Esophagus squamous epithelium (tissue), 5 donors: ENCODE measurements at regions not wholly inside any gene's neighbourhood (a gene's known extent, or its start where the extent isn't known, plus 50 kb on each side); places are given as distances from the start of the nearest gene placed in this dataset.

ENCODE experiments used
- DNase-seq: peaks from one replicate; lab custom pipeline; 2025; lab: John Stamatoyannopoulos, UW
- H3K27ac ChIP-seq, 4 donors: fragments of 200-600 bp; sonication (generic); one replicate each; pipeline ENCODE4 v1.5.1; 2016 to 2019; ENCODE audit warnings: mild to moderate bottlenecking in 1 of 4
- H3K27me3 ChIP-seq, 4 donors: fragments of 200-600 bp; sonication (generic); 1 replicate in 3 of 4; 2 replicates in 1 of 4; pipeline versions ENCODE4 v1.5.1 to v1.6.0; 2017 to 2021; ENCODE audit warnings: antibody characterized with exemption in 1 of 4
- H3K36me3 ChIP-seq, 3 donors: fragments of 200-600 bp; sonication (generic); one replicate each; pipeline ENCODE4 v1.5.1; 2016 to 2019
- H3K4me1 ChIP-seq, 3 donors: fragments of 200-600 bp; sonication (generic); one replicate each; pipeline ENCODE4 v1.5.1; 2017 to 2019
- H3K4me3 ChIP-seq, 4 donors: fragments of 200-600 bp; sonication (generic); 1 replicate in 3 of 4; 2 replicates in 1 of 4; pipeline ENCODE4 v1.5.1; 2016 to 2019; ENCODE audit warnings: mild to moderate bottlenecking in 2 of 4, moderate library complexity in 1 of 4
- H3K9me3 ChIP-seq, 3 donors: fragments of 200-600 bp; sonication (generic); one replicate each; pipeline ENCODE4 v1.5.1; 2016 to 2019
- POLR2A ChIP-seq, 4 donors: fragments of 450-650 bp; IDR thresholded peaks; one replicate each; pipeline ENCODE4 v1.6.1; 2017; ENCODE audit warnings: antibody characterized with exemption in 4 of 4, mild to moderate bottlenecking in 4 of 4, moderate library complexity in 3 of 4
- WGBS, 2 donors: methylation state at CpG; one replicate each; pipeline ENCODE4 v1.1.5; 2018; 5-methylcytosine and 5-hydroxymethylcytosine counted together
- intact Hi-C: fragments of 100-400 bp; cut with DNase I; formaldehyde crosslinking; loops from one replicate; pipeline ENCODE4 v1.15.0; 2022
- TF ChIP-seq, protein P1 (sequence below), 6 experiments: fragments of 450-650 bp in 4 of 6; fragments of 200-600 bp in 2 of 6; sonication (generic) in 2 of 6; IDR thresholded peaks; one replicate each; pipeline ENCODE4 v1.5.1; 2016 to 2019; ENCODE audit warnings: antibody characterized with exemption in 6 of 6, mild to moderate bottlenecking in 4 of 6, moderate library complexity in 4 of 6
- donor health status: DM: yes; HTN: yes; CAD: no.

DNA sequence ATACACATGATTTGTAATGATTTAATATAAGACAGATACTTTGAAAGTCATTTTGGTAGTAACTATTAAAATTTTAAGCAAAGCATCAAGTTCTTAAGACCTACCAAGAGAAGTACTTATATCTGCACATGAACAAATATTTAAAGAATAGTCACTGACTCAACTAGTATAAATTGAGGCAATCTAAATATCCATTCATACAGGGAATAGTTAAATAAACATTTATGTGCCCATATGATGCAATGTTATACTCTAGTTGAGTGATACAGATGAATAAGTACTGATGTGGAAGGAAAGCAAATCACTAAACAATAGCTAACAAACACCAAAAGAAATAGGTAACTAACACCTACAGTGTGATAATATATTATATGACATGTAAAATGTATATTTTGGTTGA, 527.7 kb downstream of the EPHA3 start:
- Histone ChIP-seq H3K4me1 (no peaks in the 10 kb centered on the region), H3K9me3 (no peaks in the 10 kb centered on the region), H3K27ac (no peak overlapping the region), H3K36me3 (no peaks in the 10 kb centered on the region), H3K4me3 (no peak overlapping the region), H3K27me3 (no peaks in the 10 kb centered on the region)
- intact Hi-C loops, result no loop called here
- DNase-seq, result no peak
- TF ChIP-seq POLR2A (IDR thresholded peaks at IDR 0.05), result no peak
- TF ChIP-seq, protein P1, sequence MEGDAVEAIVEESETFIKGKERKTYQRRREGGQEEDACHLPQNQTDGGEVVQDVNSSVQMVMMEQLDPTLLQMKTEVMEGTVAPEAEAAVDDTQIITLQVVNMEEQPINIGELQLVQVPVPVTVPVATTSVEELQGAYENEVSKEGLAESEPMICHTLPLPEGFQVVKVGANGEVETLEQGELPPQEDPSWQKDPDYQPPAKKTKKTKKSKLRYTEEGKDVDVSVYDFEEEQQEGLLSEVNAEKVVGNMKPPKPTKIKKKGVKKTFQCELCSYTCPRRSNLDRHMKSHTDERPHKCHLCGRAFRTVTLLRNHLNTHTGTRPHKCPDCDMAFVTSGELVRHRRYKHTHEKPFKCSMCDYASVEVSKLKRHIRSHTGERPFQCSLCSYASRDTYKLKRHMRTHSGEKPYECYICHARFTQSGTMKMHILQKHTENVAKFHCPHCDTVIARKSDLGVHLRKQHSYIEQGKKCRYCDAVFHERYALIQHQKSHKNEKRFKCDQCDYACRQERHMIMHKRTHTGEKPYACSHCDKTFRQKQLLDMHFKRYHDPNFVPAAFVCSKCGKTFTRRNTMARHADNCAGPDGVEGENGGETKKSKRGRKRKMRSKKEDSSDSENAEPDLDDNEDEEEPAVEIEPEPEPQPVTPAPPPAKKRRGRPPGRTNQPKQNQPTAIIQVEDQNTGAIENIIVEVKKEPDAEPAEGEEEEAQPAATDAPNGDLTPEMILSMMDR (IDR thresholded peaks at IDR 0.05), result no peak

DNA sequence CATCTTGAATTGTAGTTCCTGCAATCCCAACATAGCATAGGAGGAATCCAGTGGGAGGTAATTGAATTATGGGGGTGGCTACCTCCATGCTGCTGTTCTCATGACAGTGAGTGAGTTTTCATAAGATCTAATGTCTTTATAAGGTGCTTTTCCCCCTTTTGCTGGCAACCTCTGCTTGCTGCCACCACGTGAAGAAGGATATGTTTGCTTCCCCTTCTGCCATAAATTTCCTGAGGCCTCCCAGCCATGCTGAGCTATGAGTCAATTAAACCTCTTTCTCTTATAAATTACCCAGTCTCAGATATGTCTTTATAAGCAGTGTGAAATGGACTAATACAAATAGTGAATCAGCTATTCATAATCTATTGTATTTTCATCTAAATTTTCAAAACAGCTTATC, 537.3 kb downstream of the EPHA3 start:
- Histone ChIP-seq H3K9me3 (no peaks in the 10 kb centered on the region), H3K4me3 (no peak overlapping the region), H3K27ac (no peak overlapping the region), H3K36me3 (no peaks in the 10 kb centered on the region), H3K27me3 (no peaks in the 10 kb centered on the region), H3K4me1 (no peaks in the 10 kb centered on the region)
- no peak for DNase-seq
- WGBS, 2 donors, result 29 to 40% methylated on average over 1 of the region's 1 CpG
- TF ChIP-seq POLR2A (IDR thresholded peaks at IDR 0.05), result no peak
- TF ChIP-seq, protein P1 (IDR thresholded peaks at IDR 0.05), result no peak
- intact Hi-C loops, result no loop called here

DNA sequence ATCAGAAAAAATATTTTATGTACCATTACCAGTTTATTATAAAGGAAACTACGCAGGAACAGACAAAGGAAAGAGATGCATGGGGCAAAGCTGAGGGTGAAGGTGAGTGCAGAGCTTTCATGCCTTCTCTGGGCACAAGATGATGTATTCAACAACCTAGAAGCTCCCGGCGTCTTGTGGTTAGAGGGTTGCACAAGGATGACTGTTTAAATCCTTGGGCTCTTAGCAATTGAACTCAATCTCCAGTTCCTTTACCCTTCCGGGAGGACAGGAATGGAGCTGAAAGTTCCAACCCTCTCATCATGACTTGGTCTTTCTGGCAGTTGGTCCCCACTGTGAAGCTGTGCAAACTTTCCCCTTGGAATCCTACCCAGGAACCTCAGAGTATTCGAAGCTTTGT, 542.0 kb downstream of the EPHA3 start:
- Histone ChIP-seq H3K4me3 (no peak overlapping the region), H3K27ac (no peak overlapping the region), H3K36me3 (no peaks in the 10 kb centered on the region), H3K27me3 (no peaks in the 10 kb centered on the region), H3K4me1 (no peaks in the 10 kb centered on the region), H3K9me3 (no peaks in the 10 kb centered on the region)
- no peak for TF ChIP-seq POLR2A (IDR thresholded peaks at IDR 0.05)
- TF ChIP-seq, protein P1 (IDR thresholded peaks at IDR 0.05), result no peak
- DNase-seq, result no peak
- intact Hi-C loops, result no loop called here
- WGBS, 2 donors, result 80 to 92% methylated on average over 5 of the region's 5 CpGs

DNA sequence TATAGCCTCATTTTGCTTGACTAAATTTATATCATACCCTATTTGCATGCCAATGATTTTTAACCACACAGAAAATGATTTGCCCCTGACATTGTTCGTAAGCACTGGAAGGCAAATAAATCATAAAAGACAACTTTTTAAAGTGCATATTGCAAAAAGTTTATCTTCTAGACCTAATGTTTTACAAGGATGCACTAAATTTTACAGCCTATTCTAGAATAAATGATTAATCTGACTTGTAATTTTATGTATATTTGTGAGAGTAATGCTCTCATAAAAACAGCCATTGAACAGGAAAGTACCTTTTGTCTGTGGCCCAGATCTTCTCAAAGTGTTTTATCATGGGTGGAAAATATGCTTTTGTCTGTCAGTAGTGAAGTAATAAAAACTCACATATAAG, 546.6 kb downstream of the EPHA3 start:
- Histone ChIP-seq H3K4me3 (no peak overlapping the region), H3K36me3 (no peaks in the 10 kb centered on the region), H3K9me3 (peaks cover 0 to 7% (median 0%) of the 10 kb centered on the region in 3 donors), H3K4me1 (no peaks in the 10 kb centered on the region), H3K27ac (no peak overlapping the region), H3K27me3 (no peaks in the 10 kb centered on the region)
- DNase-seq, result no peak
- TF ChIP-seq, protein P1 (IDR thresholded peaks at IDR 0.05), result no peak
- no peak for TF ChIP-seq POLR2A (IDR thresholded peaks at IDR 0.05)
- 48 to 74% methylated on average over 1 of the region's 1 CpG for WGBS, 2 donors
- intact Hi-C loops, result no loop called here

DNA sequence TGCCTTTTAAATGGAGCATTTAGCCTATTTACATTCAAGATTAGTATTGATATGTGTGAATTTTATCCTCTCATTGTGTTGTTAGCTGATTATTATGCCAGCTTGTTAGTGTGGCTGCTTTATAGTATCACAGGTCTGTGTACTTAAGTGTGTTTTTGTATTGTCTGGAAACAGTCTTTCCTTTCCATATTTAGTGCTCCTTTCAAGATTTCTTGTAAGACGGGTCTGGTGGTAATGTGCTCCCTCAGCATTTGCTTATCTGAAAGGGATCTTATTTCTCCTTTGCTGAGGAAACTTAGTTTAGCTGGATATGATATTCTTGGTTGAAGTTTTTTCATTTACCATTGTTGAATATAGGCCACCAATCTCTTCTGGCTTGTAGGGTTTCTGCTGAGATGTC, 549.0 kb downstream of the EPHA3 start:
- no peak overlapping the region for H3K4me3 ChIP-seq
- 29 to 69% methylated on average over 1 of the region's 1 CpG for WGBS, 2 donors
- TF ChIP-seq, protein P1 (IDR thresholded peaks at IDR 0.05), result no peak
- TF ChIP-seq POLR2A (IDR thresholded peaks at IDR 0.05), result no peak
- no peaks in the 10 kb centered on the region for H3K27me3 ChIP-seq
- no peaks in the 10 kb centered on the region for H3K36me3 ChIP-seq
- DNase-seq, result no peak
- no peaks in the 10 kb centered on the region for H3K4me1 ChIP-seq
- peaks cover 0 to 7% (median 0%) of the 10 kb centered on the region in 3 donors for H3K9me3 ChIP-seq
- intact Hi-C loops, result no loop called here
- H3K27ac ChIP-seq, result no peak overlapping the region
